Epithelial cell of proximal tubule (primary cell): ENCODE measurements at regions not wholly inside any gene's neighbourhood (a gene's known extent, or its start where the extent isn't known, plus 50 kb on each side); places are given as distances from the start of the nearest gene placed in this dataset.
"Not testable (repeated sequence)": the region's sequence is repeated elsewhere in the genome, so short reads cannot be mapped to it uniquely, and the experiment has no call there.

ENCODE experiments used
- DNase-seq: peaks from one replicate; pipeline ENCODE4 v3.0.0-alpha.2; 2011; ENCODE audit warnings: low read depth
- H3K4me3 ChIP-seq: 2 replicates; pipeline ENCODE4 v1.5.1; 2011; ENCODE audit warnings: low read depth, mild to moderate bottlenecking, low read length
- TF ChIP-seq, protein P1 (sequence below): conservative IDR thresholded peaks from 2 replicates; pipeline ENCODE4 v1.5.1; 2012; ENCODE audit warnings: low read depth, mild to moderate bottlenecking, low read length

GRCh38 chr3:31106204-31106603 is 211.7 kb upstream of the GADL1 start:
- TF ChIP-seq, protein P1, sequence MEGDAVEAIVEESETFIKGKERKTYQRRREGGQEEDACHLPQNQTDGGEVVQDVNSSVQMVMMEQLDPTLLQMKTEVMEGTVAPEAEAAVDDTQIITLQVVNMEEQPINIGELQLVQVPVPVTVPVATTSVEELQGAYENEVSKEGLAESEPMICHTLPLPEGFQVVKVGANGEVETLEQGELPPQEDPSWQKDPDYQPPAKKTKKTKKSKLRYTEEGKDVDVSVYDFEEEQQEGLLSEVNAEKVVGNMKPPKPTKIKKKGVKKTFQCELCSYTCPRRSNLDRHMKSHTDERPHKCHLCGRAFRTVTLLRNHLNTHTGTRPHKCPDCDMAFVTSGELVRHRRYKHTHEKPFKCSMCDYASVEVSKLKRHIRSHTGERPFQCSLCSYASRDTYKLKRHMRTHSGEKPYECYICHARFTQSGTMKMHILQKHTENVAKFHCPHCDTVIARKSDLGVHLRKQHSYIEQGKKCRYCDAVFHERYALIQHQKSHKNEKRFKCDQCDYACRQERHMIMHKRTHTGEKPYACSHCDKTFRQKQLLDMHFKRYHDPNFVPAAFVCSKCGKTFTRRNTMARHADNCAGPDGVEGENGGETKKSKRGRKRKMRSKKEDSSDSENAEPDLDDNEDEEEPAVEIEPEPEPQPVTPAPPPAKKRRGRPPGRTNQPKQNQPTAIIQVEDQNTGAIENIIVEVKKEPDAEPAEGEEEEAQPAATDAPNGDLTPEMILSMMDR: no peak
- no peak for DNase-seq
- no peak overlapping the region for H3K4me3 ChIP-seq

- TF ChIP-seq, protein P1: no peak
- DNase-seq: no peak
- H3K4me3 ChIP-seq: no peak overlapping the region
Observed at GRCh38 chr3:31106912-31107311, 212.5 kb upstream of the GADL1 start.

- TF ChIP-seq, protein P1: no peak
- no peak overlapping the region for H3K4me3 ChIP-seq
- no peak for DNase-seq
Observed at GRCh38 chr3:31114929-31115283, 220.4 kb upstream of the GADL1 start.

- DNase-seq, H3K4me3 ChIP-seq: not testable (repeated sequence)
Observed at GRCh38 chr3:31115531-31115930, 221.1 kb upstream of the GADL1 start.

DNA sequence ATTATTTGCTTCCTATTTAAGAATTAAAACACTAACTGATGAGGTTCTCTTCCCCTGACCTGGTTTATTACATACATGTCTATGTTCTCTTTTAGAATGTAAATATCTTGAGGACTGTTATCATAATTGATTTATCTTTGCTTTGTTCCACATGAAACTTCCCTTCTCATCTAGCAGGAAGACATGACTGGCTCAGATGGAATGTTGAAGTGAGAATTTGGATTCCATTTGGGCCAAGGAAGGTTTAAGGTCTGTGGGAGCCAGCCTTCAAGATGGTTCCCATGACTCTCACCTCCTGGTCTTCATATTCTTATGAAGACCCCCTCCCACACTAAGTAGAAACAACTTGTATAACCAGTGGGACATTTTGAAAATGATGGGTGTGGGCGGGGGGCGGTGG is 222.2 kb upstream of the GADL1 start:
- no peak for DNase-seq
- TF ChIP-seq, protein P1: no peak
- no peak overlapping the region for H3K4me3 ChIP-seq

- TF ChIP-seq, protein P1: no peak
- DNase-seq: no peak
Observed at GRCh38 chr3:31117854-31118253, 223.4 kb upstream of the GADL1 start.

DNA sequence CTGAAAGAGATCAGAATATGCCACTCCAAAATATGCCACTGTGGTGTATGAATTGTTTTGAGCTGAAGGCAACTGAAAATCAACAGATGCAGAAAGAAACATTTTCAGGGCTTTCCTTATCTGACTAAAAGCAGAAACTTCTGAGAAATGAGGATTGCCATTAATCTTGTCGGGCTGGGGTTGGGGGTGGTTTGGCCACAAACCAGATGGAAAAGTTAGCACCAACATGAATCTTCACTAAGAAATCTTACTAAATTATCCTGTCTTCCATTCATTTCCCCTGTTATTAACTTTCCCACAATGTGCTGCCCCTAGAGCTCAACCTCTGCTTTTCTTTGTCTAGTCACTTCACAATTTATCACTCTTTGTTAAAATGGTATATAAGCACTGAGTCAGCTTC is 229.9 kb upstream of the GADL1 start:
- no peak for DNase-seq
- TF ChIP-seq, protein P1: no peak
- H3K4me3 ChIP-seq: no peak overlapping the region

More at GRCh38 chr3:31117854-31118253, 223.4 kb upstream of the GADL1 start:
- H3K4me3 ChIP-seq: no peak overlapping the region
